GM19372 (cell line): ENCODE measurements at regions not wholly inside any gene's neighbourhood (a gene's known extent, or its start where the extent isn't known, plus 50 kb on each side); places are given as distances from the start of the nearest gene placed in this dataset.
"Not testable (repeated sequence)": the region's sequence is repeated elsewhere in the genome, so short reads cannot be mapped to it uniquely, and the experiment has no call there.

Experiments used
- ATAC-seq: cut with Tn5 transposase; IDR thresholded peaks from one replicate; pipeline ENCODE4 v1.9.1; 2021; ENCODE audit warnings: mild to moderate bottlenecking, low read depth, moderate library complexity; ENCODE audit not compliant: unreplicated experiment

GRCh38 chr12:68387338-68387737 is 55.2 kb upstream of the MDM1 start:
- ATAC-seq = no peak

- no peak for ATAC-seq
These were observed 57.1 kb upstream of the MDM1 start for GRCh38 chr12:68389305-68389704.

- ATAC-seq = no peak
These were observed 59.8 kb upstream of the MDM1 start for GRCh38 chr12:68391937-68392336.

- ATAC-seq = no peak
These were observed 60.2 kb upstream of the MDM1 start for GRCh38 chr12:68392376-68392775.

GRCh38 chr12:68393417-68393816 is 61.3 kb upstream of the MDM1 start:
- ATAC-seq = no peak

- no peak for ATAC-seq
These were observed 65.5 kb upstream of the MDM1 start for GRCh38 chr12:68397566-68398158.

GRCh38 chr12:68398689-68399088 is 66.5 kb upstream of the MDM1 start:
- ATAC-seq = not testable (repeated sequence)

- ATAC-seq = no peak
These were observed 68.2 kb upstream of the MDM1 start for GRCh38 chr12:68400226-68400829.

GRCh38 chr12:68402422-68402821 is 70.3 kb upstream of the MDM1 start:
- ATAC-seq = no peak

- ATAC-seq = no peak
These were observed 71.1 kb upstream of the MDM1 start for GRCh38 chr12:68403296-68403695.

GRCh38 chr12:68403711-68404110 is 71.5 kb upstream of the MDM1 start:
- ATAC-seq = no peak

GRCh38 chr12:68405343-68405781 is 73.2 kb upstream of the MDM1 start:
- ATAC-seq = no peak

- ATAC-seq = no peak
These were observed 74.0 kb upstream of the MDM1 start for GRCh38 chr12:68406134-68406576.

GRCh38 chr12:68406911-68407310 is 74.7 kb upstream of the MDM1 start:
- ATAC-seq = no peak

- no peak for ATAC-seq
These were observed 78.0 kb upstream of the MDM1 start for GRCh38 chr12:68410018-68410660.

- no peak for ATAC-seq
These were observed 79.2 kb upstream of the MDM1 start for GRCh38 chr12:68411371-68411770.

GRCh38 chr12:68414988-68415387 is 82.8 kb upstream of the MDM1 start:
- no peak for ATAC-seq

- no peak for ATAC-seq
These were observed 84.2 kb upstream of the MDM1 start for GRCh38 chr12:68416350-68416749.

- ATAC-seq = no peak
These were observed 84.7 kb upstream of the MDM1 start for GRCh38 chr12:68416826-68417225.

- no peak for ATAC-seq
These were observed 85.9 kb upstream of the MDM1 start for GRCh38 chr12:68418137-68418460.

GRCh38 chr12:68420225-68421010 is 88.3 kb upstream of the MDM1 start:
- ATAC-seq = no peak
